ENCODE measurements at regions not wholly inside any gene's neighbourhood (a gene's known extent, or its start where the extent isn't known, plus 50 kb on each side); places are given as distances from the start of the nearest gene placed in this dataset.

DNA sequence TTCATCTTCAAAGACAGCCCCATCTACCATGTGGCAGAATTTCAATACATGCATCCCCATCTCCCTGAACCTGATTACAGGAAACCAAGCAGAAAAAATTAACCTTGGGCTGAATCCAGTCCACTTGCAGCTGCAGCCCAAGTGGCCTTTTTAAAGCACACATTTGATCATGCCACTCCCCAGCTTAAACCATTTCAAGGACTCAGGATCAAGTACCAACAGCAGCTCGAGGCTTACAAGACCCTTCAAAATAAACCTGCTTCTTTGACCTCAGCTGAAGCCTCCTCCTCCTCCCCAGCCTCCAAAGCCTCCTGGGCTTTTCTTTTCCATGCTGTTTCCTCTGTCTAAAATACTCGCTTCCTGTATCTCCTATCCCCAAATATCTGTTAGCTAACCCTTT, 50.7 kb upstream of the KIT start:
- no peak for DNase-seq (ENCODE audit: low read depth, low spot score)
- Mint-ChIP-seq H3K4me1 (no peaks in the 10 kb centered on the region), H3K36me3 (ENCODE audit: low read depth) (no peaks in the 10 kb centered on the region), H3K27ac (ENCODE audit: unreplicated experiment) (no peak overlapping the region), H3K27me3 (ENCODE audit: low read depth) (no peaks in the 10 kb centered on the region), H3K9me3 (peaks cover 5% of the 10 kb centered on the region), H3K4me3 (no peak overlapping the region)
- TF ChIP-seq, protein P1, sequence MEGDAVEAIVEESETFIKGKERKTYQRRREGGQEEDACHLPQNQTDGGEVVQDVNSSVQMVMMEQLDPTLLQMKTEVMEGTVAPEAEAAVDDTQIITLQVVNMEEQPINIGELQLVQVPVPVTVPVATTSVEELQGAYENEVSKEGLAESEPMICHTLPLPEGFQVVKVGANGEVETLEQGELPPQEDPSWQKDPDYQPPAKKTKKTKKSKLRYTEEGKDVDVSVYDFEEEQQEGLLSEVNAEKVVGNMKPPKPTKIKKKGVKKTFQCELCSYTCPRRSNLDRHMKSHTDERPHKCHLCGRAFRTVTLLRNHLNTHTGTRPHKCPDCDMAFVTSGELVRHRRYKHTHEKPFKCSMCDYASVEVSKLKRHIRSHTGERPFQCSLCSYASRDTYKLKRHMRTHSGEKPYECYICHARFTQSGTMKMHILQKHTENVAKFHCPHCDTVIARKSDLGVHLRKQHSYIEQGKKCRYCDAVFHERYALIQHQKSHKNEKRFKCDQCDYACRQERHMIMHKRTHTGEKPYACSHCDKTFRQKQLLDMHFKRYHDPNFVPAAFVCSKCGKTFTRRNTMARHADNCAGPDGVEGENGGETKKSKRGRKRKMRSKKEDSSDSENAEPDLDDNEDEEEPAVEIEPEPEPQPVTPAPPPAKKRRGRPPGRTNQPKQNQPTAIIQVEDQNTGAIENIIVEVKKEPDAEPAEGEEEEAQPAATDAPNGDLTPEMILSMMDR (conservative IDR thresholded peaks at IDR 0.05), result no peak

DNA sequence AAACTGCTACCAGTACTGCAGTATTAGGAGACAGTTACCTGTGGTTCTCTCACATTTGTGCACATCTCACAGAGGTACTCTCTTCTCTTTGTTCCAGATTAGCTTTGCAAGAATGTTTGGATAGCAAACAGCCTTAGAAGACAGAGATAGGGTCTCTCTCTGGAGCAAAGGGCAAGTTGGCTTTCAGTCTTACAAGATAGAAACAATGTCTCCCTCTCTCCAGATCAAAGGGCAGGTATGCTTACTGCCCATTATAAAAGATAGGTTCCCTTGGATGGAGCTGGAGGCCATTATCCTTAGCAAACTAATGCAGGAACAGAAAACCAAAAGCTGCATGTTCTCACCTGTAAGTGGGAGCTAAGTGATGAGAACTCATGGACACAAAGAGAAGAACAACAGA, 50.2 kb upstream of the KIT start:
- peaks cover 5% of the 10 kb centered on the region for H3K9me3 Mint-ChIP-seq
- H3K4me1 Mint-ChIP-seq, result no peaks in the 10 kb centered on the region
- TF ChIP-seq, protein P1 (conservative IDR thresholded peaks at IDR 0.05), result no peak
- no peaks in the 10 kb centered on the region for H3K27me3 Mint-ChIP-seq (ENCODE audit: low read depth)
- no peaks in the 10 kb centered on the region for H3K36me3 Mint-ChIP-seq (ENCODE audit: low read depth)
- DNase-seq (ENCODE audit: low read depth, low spot score), result no peak
- no peak overlapping the region for H3K27ac Mint-ChIP-seq (ENCODE audit: unreplicated experiment)
- no peak overlapping the region for H3K4me3 Mint-ChIP-seq
